GM18861 (cell line): ENCODE measurements at regions not wholly inside any gene's neighbourhood (a gene's known extent, or its start where the extent isn't known, plus 50 kb on each side); places are given as distances from the start of the nearest gene placed in this dataset.

Source experiments
- ATAC-seq: cut with Tn5 transposase; IDR thresholded peaks from one replicate; pipeline ENCODE4 v1.9.1; 2021; ENCODE audit not compliant: unreplicated experiment

DNA sequence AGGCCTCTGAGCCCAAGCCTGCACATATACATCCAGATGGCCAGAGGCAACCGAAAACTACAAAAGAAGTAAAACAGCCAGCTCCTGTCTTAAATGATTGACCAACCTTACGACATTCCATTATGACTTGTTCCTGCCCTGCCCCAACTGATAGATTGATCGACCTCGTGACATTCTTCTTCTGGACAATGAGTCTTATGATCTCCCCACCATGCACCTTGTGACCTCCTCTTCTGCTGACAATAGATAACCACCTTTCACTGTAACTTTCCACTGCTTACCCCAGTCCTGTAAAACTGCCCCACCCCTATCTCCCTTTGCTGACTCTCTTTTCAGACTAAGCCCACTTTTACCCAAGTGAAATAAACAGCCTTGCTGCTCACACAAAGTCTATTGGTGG is 670.0 kb upstream of the PKDCC start:
- no peak for ATAC-seq

- no peak for ATAC-seq
These were observed 669.4 kb upstream of the PKDCC start for GRCh38 chr2:41378420-41378819.

- ATAC-seq, result no peak
These were observed 668.2 kb upstream of the PKDCC start for GRCh38 chr2:41379496-41380221.

- ATAC-seq, result no peak
These were observed 666.1 kb upstream of the PKDCC start for GRCh38 chr2:41381701-41382100.

DNA sequence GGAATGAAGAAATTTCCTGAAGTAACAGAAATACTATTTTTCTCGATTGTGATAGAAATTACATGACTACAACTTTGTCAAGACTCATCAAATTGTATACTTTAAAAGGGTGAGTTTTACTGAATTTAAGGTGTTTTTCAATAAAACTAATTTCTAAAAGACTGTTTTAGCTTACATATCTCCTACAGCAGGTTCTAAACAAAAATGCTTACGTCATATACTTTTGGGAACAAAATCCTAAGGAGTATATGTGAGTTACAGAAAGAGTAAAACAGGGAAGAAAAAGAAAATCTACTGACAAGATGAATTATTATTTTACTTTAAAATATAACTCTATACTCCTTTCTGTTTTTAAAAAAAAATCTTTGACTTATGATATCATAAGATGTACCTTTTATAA is 660.3 kb upstream of the PKDCC start:
- ATAC-seq, result no peak

- ATAC-seq, result no peak
These were observed 654.2 kb upstream of the PKDCC start for GRCh38 chr2:41393621-41394020.

DNA sequence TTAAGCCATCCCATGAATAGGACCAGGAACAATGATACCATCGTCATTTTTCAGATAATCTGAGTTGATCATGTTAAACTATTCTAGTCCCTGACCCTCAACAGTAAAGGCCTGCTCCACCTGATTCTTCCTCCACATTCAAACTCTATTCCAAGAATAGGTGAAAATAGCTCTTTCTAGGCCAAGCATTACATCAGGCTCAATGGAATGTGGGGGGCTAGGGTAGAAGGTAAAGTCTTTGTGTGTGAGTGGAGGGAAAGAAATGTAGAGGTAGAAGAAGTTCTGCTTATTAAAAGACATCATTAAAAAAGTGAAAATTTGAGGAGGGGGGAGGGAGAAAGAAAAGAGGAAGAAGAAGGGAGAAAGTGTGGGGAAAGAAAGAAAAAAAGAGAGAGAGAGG is 653.3 kb upstream of the PKDCC start:
- ATAC-seq, result no peak

DNA sequence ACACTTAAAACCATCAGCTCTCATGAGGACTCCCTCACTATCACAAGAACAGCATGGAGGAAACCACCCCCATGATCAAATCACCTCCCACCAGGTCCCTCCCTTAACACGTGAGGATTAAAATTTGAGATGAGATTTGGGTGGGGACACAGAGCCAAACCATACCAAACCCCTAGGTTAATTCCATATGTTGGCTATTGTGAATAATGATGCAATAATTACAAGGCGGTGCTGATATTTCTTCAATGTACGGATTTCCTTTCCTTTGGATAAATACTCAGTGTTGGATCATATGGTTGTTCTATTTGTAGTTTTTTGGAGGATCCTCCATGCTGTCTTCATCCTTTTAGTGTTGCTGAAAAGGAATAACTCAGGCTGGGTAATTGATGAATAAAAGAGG is 652.1 kb upstream of the PKDCC start:
- no peak for ATAC-seq

DNA sequence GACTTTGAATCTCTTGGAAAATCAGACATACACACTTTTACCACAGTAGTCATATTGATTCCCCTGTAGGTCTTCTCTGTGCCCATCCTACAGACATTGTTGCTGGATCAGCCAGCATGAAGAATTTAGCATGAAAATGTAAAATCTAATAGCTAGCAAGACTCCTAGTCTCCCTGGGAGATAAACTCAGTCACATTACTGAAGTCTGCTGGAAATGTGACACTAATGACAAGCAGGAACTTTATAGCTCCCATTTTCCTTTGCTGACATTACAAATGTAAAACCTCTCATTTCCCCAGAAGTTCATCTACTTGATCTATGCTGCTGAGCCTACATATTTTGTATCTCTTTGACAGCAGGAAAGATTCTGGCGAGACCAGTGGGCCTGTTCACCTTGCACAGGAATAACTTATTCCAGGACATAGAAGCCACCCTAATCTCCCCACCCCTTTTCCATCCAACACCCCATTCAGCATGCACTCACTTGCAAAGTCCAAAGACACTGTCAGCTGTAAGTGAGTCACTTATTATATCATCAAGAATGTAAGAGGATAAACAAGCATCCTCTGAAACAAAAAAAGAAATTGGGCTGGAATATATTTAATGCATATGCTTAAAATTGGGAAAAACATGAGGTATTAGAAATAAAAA is 648.3 kb upstream of the PKDCC start:
- ATAC-seq, result no peak

DNA sequence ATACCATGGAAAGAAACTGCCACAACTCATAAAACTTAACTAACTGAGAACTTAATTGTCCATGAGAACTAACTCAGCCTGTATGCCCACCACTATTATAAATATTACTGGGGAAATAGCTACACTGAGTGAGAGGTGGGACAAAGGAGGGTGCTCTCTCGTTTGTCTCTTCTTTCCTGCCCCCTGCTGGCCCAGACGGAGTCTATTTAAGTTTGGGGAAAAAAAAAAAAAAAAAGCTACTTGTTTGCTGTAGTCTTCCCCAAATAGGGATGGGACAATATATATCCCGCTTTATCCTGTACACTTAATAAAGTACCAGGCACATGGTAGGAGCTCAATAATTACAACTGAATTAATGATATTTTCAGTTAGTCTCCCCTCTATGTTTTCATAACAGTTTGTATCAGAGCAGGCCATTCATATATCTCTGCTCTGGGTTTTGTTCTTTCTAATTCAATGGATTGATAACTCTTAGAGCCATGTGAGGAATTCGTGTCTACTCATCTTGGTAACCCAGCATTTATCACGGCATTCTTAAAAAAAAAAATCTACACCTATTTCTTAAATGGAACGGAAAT is 647.6 kb upstream of the PKDCC start:
- no peak for ATAC-seq

- ATAC-seq, result no peak
These were observed 642.4 kb upstream of the PKDCC start for GRCh38 chr2:41405441-41405840.

GRCh38 chr2:41409328-41409727 is 638.5 kb upstream of the PKDCC start:
- ATAC-seq, result no peak

DNA sequence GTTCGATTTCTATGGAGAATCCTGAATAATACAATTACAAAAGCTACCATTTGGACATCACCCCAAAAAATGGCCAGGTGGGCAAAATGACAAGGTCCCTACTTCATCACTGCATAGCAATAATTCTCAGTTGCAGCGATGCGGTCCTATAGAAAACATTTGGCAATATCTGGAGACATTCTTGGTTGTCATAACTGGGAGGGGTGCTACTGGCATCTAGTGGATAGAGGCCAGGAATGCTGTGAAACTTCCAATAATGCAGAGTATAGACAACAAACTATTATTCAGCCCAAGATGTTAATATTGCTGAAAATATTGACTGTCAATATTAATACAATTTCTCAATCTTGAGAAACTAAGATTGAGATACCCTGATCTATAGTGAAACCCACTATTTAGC is 637.8 kb upstream of the PKDCC start:
- ATAC-seq, result no peak

DNA sequence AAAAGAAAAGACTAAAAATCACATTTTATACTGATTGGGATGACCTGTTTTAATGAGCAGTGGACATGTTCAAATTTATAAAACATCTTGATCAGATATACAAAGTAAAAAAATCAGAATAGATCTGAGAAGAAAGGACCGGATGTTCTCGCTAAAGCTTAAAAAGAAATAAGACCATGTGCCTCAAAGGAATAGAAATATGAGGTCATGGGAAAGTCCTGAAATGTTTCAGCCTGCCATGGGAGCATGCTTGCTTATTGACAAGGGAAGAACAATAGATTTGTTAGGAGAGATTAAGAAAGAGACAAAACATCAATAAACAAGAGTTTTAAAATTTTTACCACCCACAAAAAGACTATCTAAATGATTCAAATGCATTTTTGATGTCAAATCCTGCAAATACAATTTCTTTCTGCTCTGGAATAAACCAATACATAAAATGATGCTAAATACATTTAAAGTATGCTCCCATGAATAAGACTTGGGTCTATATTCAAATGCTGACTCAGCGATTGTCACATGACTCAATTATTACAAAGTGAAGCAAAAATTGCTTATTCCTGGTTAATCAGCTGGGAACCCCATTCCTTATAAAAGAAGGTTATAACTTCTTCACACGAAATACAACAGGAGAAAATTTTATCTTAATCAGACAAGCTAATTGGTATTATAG is 633.9 kb upstream of the PKDCC start:
- ATAC-seq, result no peak

DNA sequence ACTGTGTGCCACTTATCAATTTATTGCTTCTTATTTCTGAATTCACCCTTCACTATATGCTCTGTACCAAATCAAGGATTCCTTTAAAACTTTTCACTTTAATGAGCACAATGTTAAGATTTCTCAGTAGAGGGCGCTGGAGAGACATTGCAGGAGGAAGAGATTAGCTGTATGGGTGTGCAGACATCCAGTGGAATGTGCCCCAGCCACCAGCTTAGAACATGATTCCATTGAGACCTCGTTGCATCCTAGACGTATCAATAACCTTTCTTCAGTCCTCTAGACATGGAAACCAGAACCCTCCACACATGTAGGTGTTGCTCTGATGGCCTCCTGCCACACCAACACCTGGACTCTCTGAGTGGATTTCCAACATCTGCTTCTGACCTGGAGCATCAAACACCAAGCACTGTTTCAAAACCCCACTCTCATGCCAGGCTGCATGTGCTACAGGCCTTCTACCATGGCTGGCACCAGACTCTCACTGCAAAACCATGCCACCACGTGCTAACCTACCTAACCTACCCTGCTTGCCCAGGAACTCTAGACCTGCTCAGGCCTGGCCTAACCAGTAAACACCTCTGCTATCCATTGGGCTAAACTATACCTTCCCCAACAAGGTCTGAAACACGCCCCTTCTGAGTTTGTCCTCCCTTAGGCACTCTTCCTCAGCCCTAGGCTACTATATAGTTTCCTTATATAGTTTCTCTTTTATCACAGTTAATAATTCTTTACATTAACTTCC is 633.2 kb upstream of the PKDCC start:
- peak; percentile 73 for ATAC-seq

- no peak for ATAC-seq
These were observed 630.3 kb upstream of the PKDCC start for GRCh38 chr2:41417511-41417910.

DNA sequence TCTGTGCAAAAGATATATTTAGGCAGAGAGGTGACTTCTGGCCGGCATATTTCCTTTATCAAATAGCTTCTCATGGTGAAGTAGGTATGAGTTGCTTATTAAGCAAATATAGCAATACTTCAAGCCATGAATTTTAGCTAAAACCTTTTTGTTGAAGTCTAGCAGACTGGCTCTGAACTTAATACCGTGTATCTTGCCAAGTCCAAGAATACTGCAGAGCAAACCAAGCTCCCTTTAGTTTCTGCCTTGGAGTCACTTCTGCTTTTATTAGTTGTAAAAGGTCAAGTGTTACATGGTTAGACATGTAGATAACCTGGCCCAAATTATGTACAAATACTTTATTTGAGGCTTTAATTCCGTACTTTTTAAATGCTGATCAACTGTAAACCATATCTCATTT is 627.6 kb upstream of the PKDCC start:
- ATAC-seq, result no peak

DNA sequence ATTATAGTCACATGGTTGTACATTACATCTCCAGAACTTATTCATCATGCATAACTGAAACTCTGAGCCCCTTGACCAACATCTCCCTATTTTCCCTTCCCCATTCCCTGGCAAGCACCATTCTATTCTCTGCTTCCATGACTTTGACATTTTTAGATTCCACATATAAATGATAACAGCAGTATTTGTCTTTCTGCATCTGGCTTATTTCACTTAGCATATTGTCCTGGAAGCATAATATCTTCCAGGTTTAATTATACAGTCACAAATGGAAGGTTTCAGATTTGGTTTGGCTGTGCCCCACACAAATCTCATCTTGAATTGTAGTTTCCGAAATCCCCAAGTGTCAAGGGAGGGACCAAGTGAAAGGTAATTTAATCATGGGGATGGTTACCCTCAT is 626.9 kb upstream of the PKDCC start:
- ATAC-seq, result no peak

GRCh38 chr2:41431756-41432155 is 616.1 kb upstream of the PKDCC start:
- ATAC-seq, result no peak

DNA sequence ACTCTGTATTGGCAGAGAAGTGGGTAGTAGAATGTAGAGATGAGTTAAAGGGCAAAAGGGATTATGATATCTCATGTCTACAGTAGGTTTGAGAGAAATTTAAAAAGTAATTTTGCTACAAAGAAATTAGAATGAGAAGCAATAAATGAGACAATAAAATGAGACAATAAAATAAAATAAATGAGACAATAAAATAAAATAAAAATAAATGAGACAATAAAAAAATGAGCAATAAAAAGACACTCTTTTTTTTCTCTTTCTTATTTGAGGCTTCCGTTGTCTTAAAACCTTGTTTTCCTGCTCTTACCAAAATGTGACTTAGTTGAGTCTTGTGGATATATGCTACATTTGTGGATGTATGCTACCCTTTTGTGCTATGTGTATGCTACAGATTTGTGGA is 615.4 kb upstream of the PKDCC start:
- no peak for ATAC-seq

DNA sequence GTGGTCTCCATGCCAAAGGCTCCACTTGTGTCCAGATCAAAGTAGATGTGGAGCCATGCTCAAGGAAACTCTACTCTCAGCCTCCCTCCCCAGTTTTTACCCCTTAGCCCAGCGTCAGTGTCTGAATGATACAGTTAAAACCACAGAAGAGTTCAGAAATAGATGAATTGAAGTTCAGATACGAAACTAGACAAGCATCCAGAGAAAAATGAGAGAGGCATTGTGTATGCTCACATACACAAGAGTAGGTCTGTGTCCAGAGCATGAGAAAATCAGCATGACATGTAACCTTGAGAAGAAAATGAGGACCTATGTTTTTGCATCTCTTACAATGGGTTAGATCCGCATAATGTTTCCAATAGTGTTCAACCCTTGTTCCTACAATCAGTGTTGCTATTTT is 612.8 kb upstream of the PKDCC start:
- no peak for ATAC-seq
